Type B pancreatic cell (in vitro differentiated cells): ENCODE measurements at regions not wholly inside any gene's neighbourhood (a gene's known extent, or its start where the extent isn't known, plus 50 kb on each side); places are given as distances from the start of the nearest gene placed in this dataset.
"Not testable (repeated sequence)": the region's sequence is repeated elsewhere in the genome, so short reads cannot be mapped to it uniquely, and the experiment has no call there.

Experiments
- DNase-seq: peaks from one replicate; pipeline ENCODE4 v3.0.0; 2021; ENCODE audit warnings: mixed read lengths; ENCODE audit not compliant: unreplicated experiment; ENCODE audit errors: extremely low spot score
- H3K27ac Mint-ChIP-seq: 2 replicates; pipeline ENCODE4 v1.8.0; 2021; ENCODE audit warnings: mild to moderate bottlenecking, mixed read lengths
- H3K27me3 Mint-ChIP-seq: 2 replicates; pipeline ENCODE4 v1.8.0; 2021; ENCODE audit warnings: mixed read lengths
- H3K36me3 Mint-ChIP-seq: 2 replicates; pipeline ENCODE4 v1.8.0; 2021; ENCODE audit warnings: mixed read lengths
- H3K4me1 Mint-ChIP-seq: one replicate; pipeline ENCODE4 v1.8.0; 2021; ENCODE audit warnings: mixed read lengths; ENCODE audit not compliant: unreplicated experiment
- H3K4me3 Mint-ChIP-seq: 2 replicates; pipeline ENCODE4 v1.8.0; 2021; ENCODE audit warnings: mild to moderate bottlenecking, mixed read lengths
- H3K9me3 Mint-ChIP-seq: 2 replicates; pipeline ENCODE4 v1.8.0; 2021; ENCODE audit warnings: mixed read lengths
- TF ChIP-seq, protein P1 (sequence below): fragments of 200-600 bp; sonication (generic); conservative IDR thresholded peaks from 2 replicates; pipeline ENCODE4 v1.5.0; 2021; ENCODE audit warnings: antibody characterized with exemption, mild to moderate bottlenecking

- TF ChIP-seq, protein P1, sequence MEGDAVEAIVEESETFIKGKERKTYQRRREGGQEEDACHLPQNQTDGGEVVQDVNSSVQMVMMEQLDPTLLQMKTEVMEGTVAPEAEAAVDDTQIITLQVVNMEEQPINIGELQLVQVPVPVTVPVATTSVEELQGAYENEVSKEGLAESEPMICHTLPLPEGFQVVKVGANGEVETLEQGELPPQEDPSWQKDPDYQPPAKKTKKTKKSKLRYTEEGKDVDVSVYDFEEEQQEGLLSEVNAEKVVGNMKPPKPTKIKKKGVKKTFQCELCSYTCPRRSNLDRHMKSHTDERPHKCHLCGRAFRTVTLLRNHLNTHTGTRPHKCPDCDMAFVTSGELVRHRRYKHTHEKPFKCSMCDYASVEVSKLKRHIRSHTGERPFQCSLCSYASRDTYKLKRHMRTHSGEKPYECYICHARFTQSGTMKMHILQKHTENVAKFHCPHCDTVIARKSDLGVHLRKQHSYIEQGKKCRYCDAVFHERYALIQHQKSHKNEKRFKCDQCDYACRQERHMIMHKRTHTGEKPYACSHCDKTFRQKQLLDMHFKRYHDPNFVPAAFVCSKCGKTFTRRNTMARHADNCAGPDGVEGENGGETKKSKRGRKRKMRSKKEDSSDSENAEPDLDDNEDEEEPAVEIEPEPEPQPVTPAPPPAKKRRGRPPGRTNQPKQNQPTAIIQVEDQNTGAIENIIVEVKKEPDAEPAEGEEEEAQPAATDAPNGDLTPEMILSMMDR: no peak
- Mint-ChIP-seq H3K36me3 (no peaks in the 10 kb centered on the region), H3K27me3 (peaks cover 8% of the 10 kb centered on the region), H3K4me1 (peaks cover 8% of the 10 kb centered on the region), H3K9me3 (no peaks in the 10 kb centered on the region), H3K4me3 (no peak overlapping the region), H3K27ac (no peak overlapping the region)
- DNase-seq: no peak
These were observed 811.5 kb upstream of the FRG1 start for GRCh38 chr4:189129044-189129694.

GRCh38 chr4:189131118-189131517 lies 809.6 kb upstream of the FRG1 start:
- peaks cover 5% of the 10 kb centered on the region for H3K4me1 Mint-ChIP-seq

GRCh38 chr4:189136462-189136861 lies 804.2 kb upstream of the FRG1 start:
- H3K9me3 Mint-ChIP-seq: peaks cover 4% of the 10 kb centered on the region
- TF ChIP-seq, protein P1: no peak
- H3K27me3 Mint-ChIP-seq: peaks cover 4% of the 10 kb centered on the region
- H3K4me3 Mint-ChIP-seq: no peak overlapping the region
- no peaks in the 10 kb centered on the region for H3K4me1 Mint-ChIP-seq
- no peak for DNase-seq
- H3K36me3 Mint-ChIP-seq: no peaks in the 10 kb centered on the region
- no peak overlapping the region for H3K27ac Mint-ChIP-seq

More at GRCh38 chr4:189131118-189131517, 809.6 kb upstream of the FRG1 start:
- peaks cover 8% of the 10 kb centered on the region for H3K27me3 Mint-ChIP-seq
- H3K27ac Mint-ChIP-seq: no peak overlapping the region
- H3K4me3 Mint-ChIP-seq: no peak overlapping the region
- TF ChIP-seq, protein P1: no peak
- no peaks in the 10 kb centered on the region for H3K36me3 Mint-ChIP-seq
- no peak for DNase-seq
- H3K9me3 Mint-ChIP-seq: no peaks in the 10 kb centered on the region

DNA sequence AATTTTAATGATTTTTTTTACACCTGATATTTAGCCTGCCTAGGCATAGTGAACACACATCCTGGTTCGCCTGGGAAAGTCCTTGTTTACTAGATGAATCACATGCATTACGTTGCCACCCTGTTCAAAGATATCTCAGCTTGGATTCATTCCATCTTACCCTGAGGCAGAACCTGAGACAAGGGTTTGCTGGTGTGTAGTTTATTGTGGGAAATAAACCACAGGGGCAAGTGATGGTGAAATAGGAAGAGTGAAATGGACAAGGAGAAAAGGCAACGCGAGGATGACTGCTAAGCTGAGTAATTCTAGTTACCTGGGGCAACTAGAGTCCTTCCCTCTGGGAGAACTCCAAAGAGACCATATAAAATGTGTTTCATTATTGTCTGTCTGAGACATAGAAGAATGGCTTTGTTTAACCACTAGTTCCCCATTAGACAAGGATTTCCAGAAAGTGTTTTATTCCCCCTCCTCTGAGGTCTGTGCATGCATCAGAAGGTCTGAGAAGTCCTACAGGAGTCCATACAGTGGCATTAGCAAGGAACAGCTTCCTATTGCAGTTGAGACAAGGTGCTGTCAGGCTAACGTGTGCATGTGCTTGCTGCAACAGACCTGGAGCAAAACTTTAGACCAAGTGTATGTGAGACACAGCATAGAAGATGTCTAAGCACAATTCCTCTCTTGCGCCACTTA lies 797.3 kb upstream of the FRG1 start:
- H3K27ac Mint-ChIP-seq: no peak overlapping the region
- no peaks in the 10 kb centered on the region for H3K36me3 Mint-ChIP-seq
- TF ChIP-seq, protein P1: no peak
- no peak for DNase-seq
- H3K4me1 Mint-ChIP-seq: no peaks in the 10 kb centered on the region
- H3K27me3 Mint-ChIP-seq: no peaks in the 10 kb centered on the region
- no peaks in the 10 kb centered on the region for H3K9me3 Mint-ChIP-seq
- H3K4me3 Mint-ChIP-seq: no peak overlapping the region

- Mint-ChIP-seq H3K4me1 (no peaks in the 10 kb centered on the region), H3K27ac (no peak overlapping the region)
- DNase-seq: no peak
These were observed 793.4 kb upstream of the FRG1 start for GRCh38 chr4:189147005-189147929.

GRCh38 chr4:189155083-189155482 lies 785.6 kb upstream of the FRG1 start:
- not testable (repeated sequence) for H3K27ac Mint-ChIP-seq, DNase-seq, H3K4me3 Mint-ChIP-seq, H3K27me3 Mint-ChIP-seq, H3K9me3 Mint-ChIP-seq, H3K4me1 Mint-ChIP-seq, H3K36me3 Mint-ChIP-seq

More at GRCh38 chr4:189147005-189147929, 793.4 kb upstream of the FRG1 start:
- Mint-ChIP-seq H3K27me3 (no peaks in the 10 kb centered on the region), H3K9me3 (peaks cover 5% of the 10 kb centered on the region), H3K4me3 (no peak overlapping the region), H3K36me3 (no peaks in the 10 kb centered on the region)
- TF ChIP-seq, protein P1: no peak
